ENCODE measurements at regions not wholly inside any gene's neighbourhood (a gene's known extent, or its start where the extent isn't known, plus 50 kb on each side); places are given as distances from the start of the nearest gene placed in this dataset.

DNA sequence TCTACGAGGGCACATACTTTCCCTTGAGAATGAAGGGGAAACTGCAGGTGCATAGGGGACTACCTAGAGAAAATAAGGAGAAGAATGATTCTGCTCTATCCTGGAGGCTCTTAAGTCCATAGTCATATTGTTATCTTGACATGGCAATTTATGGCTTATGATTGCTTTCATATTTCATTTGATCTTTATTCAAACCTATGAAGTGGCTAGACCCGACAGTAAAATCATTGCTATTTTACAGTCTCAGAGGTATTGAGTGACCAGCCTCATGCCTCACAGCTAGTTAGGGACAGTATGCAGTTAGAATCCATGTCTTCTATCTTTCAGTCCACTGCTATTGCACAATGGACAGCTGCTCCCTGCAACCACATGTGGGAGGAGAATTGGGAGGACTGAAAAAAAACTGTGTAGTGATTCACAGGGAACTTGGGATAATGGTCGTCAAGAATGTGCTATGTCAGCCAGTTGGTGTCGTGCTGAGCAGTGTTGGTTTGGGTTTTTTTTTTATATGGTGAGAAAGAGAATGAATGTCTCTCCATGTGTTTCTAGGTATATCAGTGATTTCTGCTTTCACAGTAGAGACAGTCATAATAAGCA, 63.2 kb upstream of the SPPL2A start:
- TF ChIP-seq ZNF558 (tag by site-specific recombination; IDR thresholded peaks at IDR 0.05) (0 out of 2 replicates have a peak, but pooled peaks have one; percentile 37), ZSCAN30 (tag by site-specific recombination; IDR thresholded peaks at IDR 0.05) (0 out of 2 replicates have a peak, but pooled peaks have one; percentile 9), SP2 (tag by site-specific recombination; IDR thresholded peaks at IDR 0.05) (no peak), ZNF211 (tag by site-specific recombination; IDR thresholded peaks at IDR 0.05; ENCODE audit: low read depth) (no peak), ZNF660 (tag by site-specific recombination; IDR thresholded peaks at IDR 0.05) (no peak), ZNF398 (tag by site-specific recombination; IDR thresholded peaks at IDR 0.05) (no peak), ZNF394 (tag by site-specific recombination; IDR thresholded peaks at IDR 0.05; ENCODE audit: borderline replicate concordance) (no peak), PATZ1 (tag by site-specific recombination; IDR thresholded peaks at IDR 0.05) (no peak), EGR2 (tag by site-specific recombination; IDR thresholded peaks at IDR 0.05; ENCODE audit: low read depth) (peak; percentile 45; the same call in 1 of the 2 replicates), ZBTB44 (tag by site-specific recombination; IDR thresholded peaks at IDR 0.05) (no peak), ZBTB48 (tag by site-specific recombination; IDR thresholded peaks at IDR 0.05) (peak; percentile 80; the same call in 1 of the 2 replicates), ZFHX2 (tag by site-specific recombination; conservative IDR thresholded peaks at IDR 0.05) (peak; percentile 68), ZIC2 (tag by site-specific recombination; IDR thresholded peaks at IDR 0.05) (0 out of 2 replicates have a peak, but pooled peaks have one; percentile 8), ZNF664 (tag by site-specific recombination; IDR thresholded peaks at IDR 0.05) (no peak), REPIN1 (tag by site-specific recombination; IDR thresholded peaks at IDR 0.05; ENCODE audit: low read depth) (no peak), KLF16 (tag by site-specific recombination; IDR thresholded peaks at IDR 0.05) (no peak), FEZF1 (tag by site-specific recombination; IDR thresholded peaks at IDR 0.05) (0 out of 2 replicates have a peak, but pooled peaks have one; percentile 11), ZNF521 (tag by site-specific recombination; IDR thresholded peaks at IDR 0.05) (no peak), ZNF600 (tag by site-specific recombination; IDR thresholded peaks at IDR 0.05) (no peak), ZNF155 (tag by site-specific recombination; IDR thresholded peaks at IDR 0.05) (no peak), ZNF658 (tag by site-specific recombination; IDR thresholded peaks at IDR 0.05) (no peak)
- TF ChIP-seq, protein P1, sequence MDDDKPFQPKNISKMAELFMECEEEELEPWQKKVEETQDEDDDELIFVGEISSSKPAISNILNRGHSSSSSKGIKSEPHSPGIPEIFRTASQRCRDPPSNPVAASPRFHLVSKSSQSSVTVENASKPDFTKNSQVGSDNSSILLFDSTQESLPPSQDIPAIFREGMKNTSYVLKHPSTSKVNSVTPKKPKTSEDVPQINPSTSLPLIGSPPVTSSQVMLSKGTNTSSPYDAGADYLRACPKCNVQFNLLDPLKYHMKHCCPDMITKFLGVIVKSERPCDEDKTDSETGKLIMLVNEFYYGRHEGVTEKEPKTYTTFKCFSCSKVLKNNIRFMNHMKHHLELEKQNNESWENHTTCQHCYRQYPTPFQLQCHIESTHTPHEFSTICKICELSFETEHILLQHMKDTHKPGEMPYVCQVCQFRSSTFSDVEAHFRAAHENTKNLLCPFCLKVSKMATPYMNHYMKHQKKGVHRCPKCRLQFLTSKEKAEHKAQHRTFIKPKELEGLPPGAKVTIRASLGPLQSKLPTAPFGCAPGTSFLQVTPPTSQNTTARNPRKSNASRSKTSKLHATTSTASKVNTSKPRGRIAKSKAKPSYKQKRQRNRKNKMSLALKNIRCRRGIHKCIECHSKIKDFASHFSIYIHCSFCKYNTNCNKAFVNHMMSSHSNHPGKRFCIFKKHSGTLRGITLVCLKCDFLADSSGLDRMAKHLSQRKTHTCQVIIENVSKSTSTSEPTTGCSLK (tag by site-specific recombination; IDR thresholded peaks at IDR 0.05) = no peak
- TF ChIP-seq, protein P2, sequence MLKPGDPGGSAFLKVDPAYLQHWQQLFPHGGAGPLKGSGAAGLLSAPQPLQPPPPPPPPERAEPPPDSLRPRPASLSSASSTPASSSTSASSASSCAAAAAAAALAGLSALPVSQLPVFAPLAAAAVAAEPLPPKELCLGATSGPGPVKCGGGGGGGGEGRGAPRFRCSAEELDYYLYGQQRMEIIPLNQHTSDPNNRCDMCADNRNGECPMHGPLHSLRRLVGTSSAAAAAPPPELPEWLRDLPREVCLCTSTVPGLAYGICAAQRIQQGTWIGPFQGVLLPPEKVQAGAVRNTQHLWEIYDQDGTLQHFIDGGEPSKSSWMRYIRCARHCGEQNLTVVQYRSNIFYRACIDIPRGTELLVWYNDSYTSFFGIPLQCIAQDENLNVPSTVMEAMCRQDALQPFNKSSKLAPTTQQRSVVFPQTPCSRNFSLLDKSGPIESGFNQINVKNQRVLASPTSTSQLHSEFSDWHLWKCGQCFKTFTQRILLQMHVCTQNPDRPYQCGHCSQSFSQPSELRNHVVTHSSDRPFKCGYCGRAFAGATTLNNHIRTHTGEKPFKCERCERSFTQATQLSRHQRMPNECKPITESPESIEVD (tag by site-specific recombination; IDR thresholded peaks at IDR 0.05) = no peak
- TF ChIP-seq, protein P3, sequence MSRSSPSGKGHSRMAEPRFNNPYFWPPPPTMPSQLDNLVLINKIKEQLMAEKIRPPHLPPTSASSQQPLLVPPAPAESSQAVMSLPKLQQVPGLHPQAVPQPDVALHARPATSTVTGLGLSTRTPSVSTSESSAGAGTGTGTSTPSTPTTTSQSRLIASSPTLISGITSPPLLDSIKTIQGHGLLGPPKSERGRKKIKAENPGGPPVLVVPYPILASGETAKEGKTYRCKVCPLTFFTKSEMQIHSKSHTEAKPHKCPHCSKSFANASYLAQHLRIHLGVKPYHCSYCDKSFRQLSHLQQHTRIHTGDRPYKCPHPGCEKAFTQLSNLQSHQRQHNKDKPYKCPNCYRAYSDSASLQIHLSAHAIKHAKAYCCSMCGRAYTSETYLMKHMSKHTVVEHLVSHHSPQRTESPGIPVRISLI (tag by site-specific recombination; IDR thresholded peaks at IDR 0.05) = peak; percentile 75
- Histone ChIP-seq H3K4me3 (ENCODE audit: low read depth, low read length) (no peak overlapping the region), H3K9me3 (ENCODE audit: control insufficient read depth, insufficient read depth, low read depth, low read length) (no peaks in the 10 kb centered on the region), H3K4me1 (ENCODE audit: control insufficient read depth, insufficient read depth, low read length) (peaks cover 3% of the 10 kb centered on the region; the same call in 1 of the 2 replicates), H3K36me3 (ENCODE audit: control insufficient read depth in 2 of 2, insufficient read depth in 1 of 2, low read length in 2 of 2) (no peaks in the 10 kb centered on the region), H3K27ac (ENCODE audit: extremely low read depth, low read depth, low read length) (no peak overlapping the region)
- ChIA-PET POLR2A (no interaction called here), CTCF (no interaction called here)

All from HEK293 (cell line).